BLaER1 treated with 17β-estradiol and CSF1 and Interleukin-3, amounts not matched to agents 10 nM and 100 nM (cell line): ENCODE measurements at regions not wholly inside any gene's neighbourhood (a gene's known extent, or its start where the extent isn't known, plus 50 kb on each side); places are given as distances from the start of the nearest gene placed in this dataset.
"Not testable (repeated sequence)": the region's sequence is repeated elsewhere in the genome, so short reads cannot be mapped to it uniquely, and the experiment has no call there.

Source experiments
- H3K27ac ChIP-seq, 11 experiments: shearing (Covaris generic); formaldehyde crosslinking; 2 replicates each; pipeline ENCODE4 v1.8.1; 2022
- H3K27me3 ChIP-seq, 11 experiments: shearing (Covaris generic); formaldehyde crosslinking; 2 replicates each; pipeline ENCODE4 v1.8.1; 2022
- H3K36me3 ChIP-seq, 11 experiments: shearing (Covaris generic); formaldehyde crosslinking; 2 replicates each; pipeline ENCODE4 v1.8.1; 2022
- H3K4me1 ChIP-seq, 10 experiments: shearing (Covaris generic); formaldehyde crosslinking; 2 replicates each; pipeline ENCODE4 v1.8.1; 2022
- H3K4me2 ChIP-seq, 11 experiments: shearing (Covaris generic); formaldehyde crosslinking; 2 replicates each; pipeline ENCODE4 v1.8.1; 2022
- H3K4me3 ChIP-seq, 10 experiments: shearing (Covaris generic); formaldehyde crosslinking; 2 replicates each; pipeline ENCODE4 v1.8.1; 2022
- H3K9ac ChIP-seq, 11 experiments: shearing (Covaris generic); formaldehyde crosslinking; 2 replicates each; pipeline ENCODE4 v1.8.1; 2022
- H3K9me3 ChIP-seq, 11 experiments: shearing (Covaris generic); formaldehyde crosslinking; replicated peaks in 1 of 11; 2 replicates each; pipeline ENCODE4 v1.8.1; 2022
- H4K20me1 ChIP-seq, 11 experiments: shearing (Covaris generic); formaldehyde crosslinking; 2 replicates each; pipeline ENCODE4 v1.8.1; 2022
- Cebpa-rat ChIP-seq, 11 experiments: shearing (Covaris generic); IDR thresholded peaks; 2 replicates each; pipeline ENCODE4 v1.8.1; 2022

DNA sequence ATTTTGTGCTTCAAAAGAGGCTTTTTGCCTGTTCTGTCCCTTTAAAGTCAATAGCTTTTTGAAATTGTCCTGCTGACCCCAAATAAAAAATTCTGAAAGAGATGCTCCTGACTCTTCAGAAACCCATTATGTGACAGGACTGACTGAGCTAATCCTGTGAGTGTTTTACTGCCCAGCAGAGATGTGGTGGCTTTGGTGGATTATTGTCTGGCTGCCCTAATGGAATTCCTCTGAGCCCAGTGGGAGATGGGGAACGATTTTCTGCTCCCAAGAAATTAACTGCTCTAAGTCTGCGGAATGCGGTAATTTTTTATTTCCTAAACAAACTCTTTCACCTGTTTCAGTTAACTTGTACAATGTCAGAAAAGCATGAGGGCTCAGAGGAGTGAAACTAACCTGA, 258.2 kb downstream of the IKZF2 start:
- Histone ChIP-seq H3K4me1 (no peaks in the 10 kb centered on the region), H3K4me3 (no peak overlapping the region), H3K9me3 (no peaks in the 10 kb centered on the region), H3K4me2 (no peak overlapping the region), H4K20me1 (no peaks in the 10 kb centered on the region), H3K36me3 (no peaks in the 10 kb centered on the region), H3K9ac (no peak overlapping the region), H3K27ac (no peak overlapping the region), H3K27me3 (no peaks in the 10 kb centered on the region)
- TF ChIP-seq Cebpa-rat (IDR thresholded peaks at IDR 0.05), result no peak

DNA sequence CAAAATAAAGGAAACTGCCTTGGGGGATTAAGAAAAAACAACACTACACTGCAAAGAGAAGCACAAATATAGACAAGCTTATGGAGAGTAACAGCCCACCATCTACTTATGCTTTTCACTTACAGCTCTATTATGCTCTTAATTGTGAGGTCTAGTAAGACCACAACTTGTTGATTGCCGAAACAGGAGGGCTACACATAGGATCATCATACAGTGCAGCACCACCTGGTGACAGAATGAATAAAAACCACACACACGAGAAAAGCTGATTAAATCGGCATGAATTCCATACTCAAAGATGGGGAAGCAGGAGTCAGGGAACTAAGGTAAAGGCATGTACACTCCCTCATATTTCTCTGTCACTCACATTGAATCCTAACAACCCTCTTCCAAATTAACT, 259.2 kb downstream of the IKZF2 start:
- Histone ChIP-seq H3K4me1 (no peaks in the 10 kb centered on the region), H3K27ac (no peak overlapping the region), H3K9me3 (no peaks in the 10 kb centered on the region), H3K4me2 (no peak overlapping the region), H3K36me3 (no peaks in the 10 kb centered on the region), H3K27me3 (no peaks in the 10 kb centered on the region), H3K9ac (no peak overlapping the region), H3K4me3 (no peak overlapping the region), H4K20me1 (no peaks in the 10 kb centered on the region)
- TF ChIP-seq Cebpa-rat (IDR thresholded peaks at IDR 0.05), result no peak

DNA sequence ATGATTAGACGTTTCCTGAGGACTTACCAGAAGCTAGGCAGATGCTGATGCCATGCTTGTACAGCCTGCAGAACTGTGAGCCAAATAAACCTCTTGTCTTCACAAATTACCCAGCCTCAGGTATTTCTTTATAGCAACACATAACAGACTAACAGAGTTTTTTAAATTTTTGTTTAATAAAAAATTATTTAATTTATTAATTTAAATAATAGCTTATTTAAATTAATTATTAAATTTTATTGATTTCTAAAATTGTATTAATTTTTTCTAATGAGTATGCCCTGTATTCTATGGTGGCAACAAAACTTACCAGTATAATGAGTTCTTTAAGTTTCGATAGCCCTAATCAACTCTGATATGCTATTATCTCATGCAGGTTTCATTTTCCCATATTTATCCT, 259.8 kb downstream of the IKZF2 start:
- TF ChIP-seq Cebpa-rat (IDR thresholded peaks at IDR 0.05), result no peak
- Histone ChIP-seq H3K27me3 (no peaks in the 10 kb centered on the region), H3K4me1 (no peaks in the 10 kb centered on the region), H3K9me3 (peaks cover 0 to under 1% (median 0%) of the 10 kb centered on the region in 11 experiments; a peak in 2 of 22 replicates), H3K36me3 (no peaks in the 10 kb centered on the region), H4K20me1 (no peaks in the 10 kb centered on the region), H3K4me3 (no peak overlapping the region), H3K4me2 (no peak overlapping the region), H3K27ac (no peak overlapping the region), H3K9ac (no peak overlapping the region)

DNA sequence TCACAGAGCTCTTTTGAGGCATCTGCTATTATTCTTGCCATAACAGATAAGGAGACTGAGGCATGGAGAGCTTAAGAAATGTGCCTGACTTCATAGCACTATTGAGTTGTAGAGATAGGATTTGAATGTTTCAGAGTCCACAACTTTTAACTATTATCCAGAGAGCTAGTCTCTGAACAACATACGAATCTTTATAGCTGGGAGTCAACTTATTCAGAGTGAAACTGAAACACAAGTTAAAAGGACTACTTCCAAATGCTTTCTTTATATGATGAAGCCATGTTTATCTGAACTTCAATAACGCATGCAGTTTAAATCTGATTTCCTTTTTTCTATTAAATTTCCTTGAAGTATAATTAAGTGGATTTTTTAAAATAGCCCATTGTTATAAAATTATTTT, 268.8 kb downstream of the IKZF2 start:
- no peak overlapping the region for H3K4me2 ChIP-seq
- H4K20me1 ChIP-seq, result no peaks in the 10 kb centered on the region
- no peak for TF ChIP-seq Cebpa-rat (IDR thresholded peaks at IDR 0.05)
- no peaks in the 10 kb centered on the region for H3K27me3 ChIP-seq
- H3K27ac ChIP-seq, result no peak overlapping the region
- no peaks in the 10 kb centered on the region for H3K36me3 ChIP-seq
- no peaks in the 10 kb centered on the region for H3K4me1 ChIP-seq
- peaks cover 0 to 20% (median 5%) of the 10 kb centered on the region in 11 experiments; a peak in 8 of 22 replicates for H3K9me3 ChIP-seq
- no peak overlapping the region for H3K4me3 ChIP-seq
- no peak overlapping the region for H3K9ac ChIP-seq

DNA sequence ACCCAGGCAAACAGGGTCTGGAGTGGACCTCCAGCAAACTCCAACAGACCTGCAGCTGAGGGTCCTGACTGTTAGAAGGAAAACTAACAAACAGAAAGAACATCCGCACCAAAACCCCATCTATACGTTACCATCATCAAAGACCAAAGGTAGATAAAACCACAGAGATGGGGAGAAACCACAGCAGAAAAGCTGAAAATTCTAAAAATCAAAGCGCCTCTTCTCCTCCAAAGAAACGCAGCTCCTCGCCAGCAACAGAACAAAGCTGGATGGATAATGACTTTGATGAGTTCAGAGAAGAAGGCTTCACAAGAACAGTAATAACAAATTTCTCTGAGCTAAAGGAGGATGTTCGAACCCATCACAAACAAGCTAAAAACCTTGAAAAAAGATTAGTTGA, 274.9 kb downstream of the IKZF2 start:
- not testable (repeated sequence) for H3K27me3 ChIP-seq, H3K9me3 ChIP-seq, H3K4me2 ChIP-seq, H3K4me1 ChIP-seq, H3K9ac ChIP-seq, H3K4me3 ChIP-seq, H4K20me1 ChIP-seq, H3K36me3 ChIP-seq, H3K27ac ChIP-seq

DNA sequence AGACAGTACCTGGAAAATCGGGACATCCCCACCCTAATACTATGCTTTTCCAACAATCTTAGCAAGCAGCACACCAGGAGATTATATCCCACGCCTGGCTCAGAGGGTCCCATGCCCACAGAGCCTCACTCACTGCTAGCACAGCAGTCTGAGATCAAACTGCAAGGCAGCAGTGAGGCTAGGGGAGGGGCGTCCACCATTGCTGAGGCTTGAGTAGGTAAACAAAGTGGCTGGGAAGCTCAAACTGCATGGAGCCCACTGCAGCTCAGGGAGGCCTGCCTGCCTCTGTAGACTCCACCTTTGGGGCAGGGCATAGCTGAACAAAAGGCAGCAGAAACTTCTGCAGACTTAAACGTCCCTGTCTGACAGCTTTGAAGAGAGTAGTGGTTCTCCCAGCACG, 275.5 kb downstream of the IKZF2 start:
- H3K36me3 ChIP-seq, H3K27me3 ChIP-seq, H3K27ac ChIP-seq, H3K4me2 ChIP-seq, H3K4me3 ChIP-seq, H3K4me1 ChIP-seq, H3K9me3 ChIP-seq, H4K20me1 ChIP-seq, H3K9ac ChIP-seq: not testable (repeated sequence)

DNA sequence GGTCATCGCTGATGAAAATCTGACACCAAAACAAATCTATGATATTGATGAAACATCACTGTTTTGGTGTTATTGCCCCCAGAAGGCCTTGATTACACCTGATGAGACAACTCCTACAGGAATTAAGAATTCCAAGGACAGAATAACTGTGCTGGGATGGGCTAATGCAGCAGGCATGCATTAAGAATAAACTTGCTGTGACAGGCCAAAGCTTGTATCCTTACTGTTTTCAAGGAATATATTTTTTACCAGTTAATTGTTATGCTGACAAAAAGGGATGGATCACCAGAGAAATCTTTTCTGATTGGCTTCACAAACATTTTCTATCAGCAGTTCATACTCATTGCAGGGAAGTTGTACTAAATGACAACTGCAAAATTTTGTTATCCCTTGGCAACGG, 278.2 kb downstream of the IKZF2 start:
- H3K9me3 ChIP-seq, result peaks cover 0 to 7% (median 0%) of the 10 kb centered on the region in 11 experiments; a peak in 1 of 22 replicates
- H3K27me3 ChIP-seq, result no peaks in the 10 kb centered on the region
- no peak overlapping the region for H3K27ac ChIP-seq
- H4K20me1 ChIP-seq, result no peaks in the 10 kb centered on the region
- H3K4me3 ChIP-seq, result no peak overlapping the region
- H3K9ac ChIP-seq, result no peak overlapping the region
- no peak overlapping the region for H3K4me2 ChIP-seq
- no peak for TF ChIP-seq Cebpa-rat (IDR thresholded peaks at IDR 0.05)
- no peaks in the 10 kb centered on the region for H3K4me1 ChIP-seq
- no peaks in the 10 kb centered on the region for H3K36me3 ChIP-seq

DNA sequence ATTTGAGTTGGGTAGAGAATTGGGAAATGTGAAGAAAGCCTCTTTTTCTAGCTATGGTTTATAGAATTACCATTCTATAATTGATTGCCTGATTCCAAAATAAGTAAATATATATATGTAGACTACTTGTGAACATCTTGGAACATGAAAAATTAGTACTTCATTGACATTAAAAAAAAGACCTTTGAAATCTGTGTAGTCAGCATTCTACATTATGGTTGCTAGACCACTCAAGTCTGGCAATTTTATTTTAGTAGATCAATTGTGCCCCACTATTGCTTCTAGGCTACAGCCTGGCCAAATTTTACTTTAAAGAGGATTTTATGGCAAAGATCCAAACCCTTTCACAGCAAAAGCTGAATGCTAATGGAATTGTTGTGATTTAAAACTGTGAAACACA, 279.8 kb downstream of the IKZF2 start:
- H3K27ac ChIP-seq, result no peak overlapping the region
- no peaks in the 10 kb centered on the region for H3K4me1 ChIP-seq
- H3K9me3 ChIP-seq, result peaks cover under 1 to 8% (median 1%) of the 10 kb centered on the region in 11 experiments; a peak in 18 of 22 replicates
- H3K9ac ChIP-seq, result no peak overlapping the region
- TF ChIP-seq Cebpa-rat (IDR thresholded peaks at IDR 0.05), result no peak
- no peaks in the 10 kb centered on the region for H4K20me1 ChIP-seq
- no peaks in the 10 kb centered on the region for H3K27me3 ChIP-seq
- H3K4me3 ChIP-seq, result no peak overlapping the region
- H3K4me2 ChIP-seq, result no peak overlapping the region
- H3K36me3 ChIP-seq, result no peaks in the 10 kb centered on the region

DNA sequence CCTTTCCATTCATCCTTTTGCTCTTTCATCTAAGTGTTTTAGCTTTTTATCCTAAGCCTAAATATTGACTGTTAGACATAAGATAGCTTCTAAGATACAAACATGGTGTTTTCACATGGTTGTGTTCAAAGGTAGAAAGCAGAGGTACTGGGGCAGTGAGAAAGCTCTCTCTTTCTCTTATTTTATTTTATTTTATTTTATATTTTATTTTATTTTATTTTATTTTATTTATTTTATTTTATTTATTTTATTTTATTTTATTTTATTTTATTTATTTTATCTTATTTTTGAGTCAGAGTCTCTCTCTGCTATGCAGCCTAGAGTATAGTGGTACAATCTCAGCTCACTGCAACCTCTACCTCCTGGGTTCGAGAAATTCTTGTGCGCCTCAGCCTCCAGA, 287.2 kb downstream of the IKZF2 start:
- H3K36me3 ChIP-seq, result no peaks in the 10 kb centered on the region
- no peak overlapping the region for H3K4me2 ChIP-seq
- H3K9ac ChIP-seq, result no peak overlapping the region
- TF ChIP-seq Cebpa-rat (IDR thresholded peaks at IDR 0.05), result no peak
- no peaks in the 10 kb centered on the region for H3K4me1 ChIP-seq
- no peaks in the 10 kb centered on the region for H4K20me1 ChIP-seq
- H3K27ac ChIP-seq, result no peak overlapping the region
- H3K27me3 ChIP-seq, result no peaks in the 10 kb centered on the region
- H3K4me3 ChIP-seq, result no peak overlapping the region
- peaks cover 28 to 50% (median 41%) of the 10 kb centered on the region in 11 experiments for H3K9me3 ChIP-seq

DNA sequence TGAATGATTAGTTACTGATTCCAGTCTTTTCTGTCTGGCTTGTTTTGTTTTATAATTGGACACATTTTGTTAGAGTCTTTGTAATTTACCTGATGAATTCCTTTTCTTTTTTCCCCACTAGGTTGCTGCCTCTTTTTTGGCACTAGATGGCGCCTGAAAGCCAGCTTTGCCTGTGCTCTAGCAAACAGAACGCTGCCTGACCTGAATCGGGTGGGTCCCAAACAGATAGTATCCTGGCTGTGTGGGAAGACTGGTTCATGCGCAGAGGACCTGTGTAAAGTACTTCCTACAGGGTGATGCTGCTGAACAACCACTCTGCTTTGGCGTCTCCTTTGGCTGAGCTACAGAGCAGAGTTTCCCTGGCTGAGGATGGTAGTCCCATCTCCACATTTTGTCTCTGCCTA, 288.2 kb downstream of the IKZF2 start:
- Histone ChIP-seq H3K27ac (no peak overlapping the region), H3K9ac (no peak overlapping the region), H4K20me1 (no peaks in the 10 kb centered on the region), H3K9me3 (peaks cover 28 to 50% (median 42%) of the 10 kb centered on the region in 11 experiments), H3K36me3 (no peaks in the 10 kb centered on the region), H3K4me3 (no peak overlapping the region), H3K4me2 (no peak overlapping the region), H3K27me3 (no peaks in the 10 kb centered on the region), H3K4me1 (no peaks in the 10 kb centered on the region)
- TF ChIP-seq Cebpa-rat (IDR thresholded peaks at IDR 0.05), result no peak

DNA sequence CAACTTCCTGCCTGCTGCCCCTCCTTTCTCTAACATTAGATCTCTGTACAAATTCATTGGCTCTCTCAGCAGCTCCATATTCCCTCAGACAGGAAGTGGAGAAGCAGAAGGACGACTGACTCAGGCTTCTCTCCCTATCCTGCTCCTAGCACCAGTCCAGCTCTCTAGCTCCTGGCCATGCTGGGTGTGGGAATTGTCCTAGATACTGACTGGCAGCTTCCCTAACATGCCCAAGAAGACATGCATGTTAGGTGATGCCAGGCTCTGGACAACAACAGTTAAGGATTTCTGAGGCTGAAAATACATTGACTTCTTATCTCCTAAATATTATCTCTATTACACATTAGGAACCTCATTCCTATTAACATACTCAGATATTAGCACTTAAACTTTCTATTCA, 292.9 kb downstream of the IKZF2 start:
- Histone ChIP-seq H3K27me3 (no peaks in the 10 kb centered on the region), H3K9ac (no peak overlapping the region), H4K20me1 (no peaks in the 10 kb centered on the region), H3K4me3 (no peak overlapping the region), H3K9me3 (peaks cover 16 to 35% (median 23%) of the 10 kb centered on the region in 11 experiments), H3K27ac (no peak overlapping the region), H3K36me3 (no peaks in the 10 kb centered on the region), H3K4me1 (no peaks in the 10 kb centered on the region), H3K4me2 (no peak overlapping the region)
- no peak for TF ChIP-seq Cebpa-rat (IDR thresholded peaks at IDR 0.05)
